GM12872 (cell line): ENCODE measurements at regions not wholly inside any gene's neighbourhood (a gene's known extent, or its start where the extent isn't known, plus 50 kb on each side); places are given as distances from the start of the nearest gene placed in this dataset.

Experiments used
- CTCF ChIP-seq: IDR thresholded peaks from 3 replicates; pipeline ENCODE4 v1.5.1; 2011; ENCODE audit warnings: low read depth, mild to moderate bottlenecking, low read length, moderate library complexity; ENCODE audit not compliant: insufficient read depth

- no peak for TF ChIP-seq CTCF
Observed at GRCh38 chr11:134802116-134802515, 390.1 kb upstream of the B3GAT1 start.

- no peak for TF ChIP-seq CTCF
Observed at GRCh38 chr11:134801570-134801969, 389.5 kb upstream of the B3GAT1 start.

GRCh38 chr11:134800826-134801225, 388.8 kb upstream of the B3GAT1 start:
- no peak for TF ChIP-seq CTCF

GRCh38 chr11:134800130-134800529, 388.1 kb upstream of the B3GAT1 start:
- no peak for TF ChIP-seq CTCF

- TF ChIP-seq CTCF: no peak
Observed at GRCh38 chr11:134799386-134799785, 387.3 kb upstream of the B3GAT1 start.

GRCh38 chr11:134797411-134798089, 385.5 kb upstream of the B3GAT1 start:
- no peak for TF ChIP-seq CTCF

GRCh38 chr11:134795017-134795416, 383.0 kb upstream of the B3GAT1 start:
- TF ChIP-seq CTCF: no peak
